Activated CD4-positive, alpha-beta T cell treated with anti-CD3 and anti-CD28 coated beads, Interleukin-2, amount 50 U/mL, for 48 hours (primary cell): ENCODE measurements at regions not wholly inside any gene's neighbourhood (a gene's known extent, or its start where the extent isn't known, plus 50 kb on each side); places are given as distances from the start of the nearest gene placed in this dataset.
"Not testable (repeated sequence)": the region's sequence is repeated elsewhere in the genome, so short reads cannot be mapped to it uniquely, and the experiment has no call there.

Experiments used
- DNase-seq, 2 experiments: peaks; one replicate each; pipeline ENCODE4 v3.0.0-alpha.2; 2020

GRCh38 chr11:88061111-88061510, 114.1 kb downstream of the RAB38 start:
- DNase-seq = no peak

DNA sequence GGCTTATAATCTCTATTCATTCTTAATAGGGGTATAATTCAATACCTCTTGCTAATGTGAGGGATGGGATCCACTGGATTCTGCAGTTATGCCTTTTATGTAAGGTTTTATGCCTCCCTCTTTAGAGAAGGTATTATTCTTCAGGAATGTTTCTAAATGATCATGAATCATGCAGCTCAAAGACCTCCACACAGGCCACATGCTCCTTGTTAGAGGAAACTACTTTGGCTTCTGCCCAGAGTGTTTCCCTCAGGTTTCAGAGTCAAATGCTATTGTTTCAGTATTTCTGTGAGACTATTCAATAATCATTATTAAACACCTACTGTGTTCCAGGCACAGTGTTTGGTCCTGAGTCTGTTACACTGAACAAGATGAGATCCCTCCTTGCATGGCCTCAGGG, 115.9 kb downstream of the RAB38 start:
- DNase-seq = no peak

GRCh38 chr11:88051396-88051795, 123.8 kb downstream of the RAB38 start:
- no peak for DNase-seq

DNA sequence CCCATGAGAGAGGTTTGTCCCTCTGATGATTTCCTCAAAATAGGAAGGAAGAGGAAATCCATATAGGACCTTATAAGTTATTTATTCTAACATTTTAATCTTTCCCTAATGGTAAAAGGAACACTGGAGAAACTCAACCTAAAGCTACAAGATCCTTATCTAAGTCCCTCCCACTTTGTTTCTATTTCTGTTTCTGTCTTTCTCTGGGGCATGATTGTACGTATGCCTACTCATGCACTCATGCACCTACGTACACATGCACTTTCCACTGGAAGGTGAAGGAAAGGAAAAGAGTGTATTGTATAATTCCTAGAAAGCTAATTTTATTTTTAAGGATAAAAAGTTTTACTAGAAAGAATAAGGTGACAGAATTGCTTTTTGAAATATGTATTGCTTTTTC, 125.0 kb downstream of the RAB38 start:
- no peak for DNase-seq

- not testable (repeated sequence) for DNase-seq
These were observed 130.0 kb downstream of the RAB38 start for GRCh38 chr11:88045288-88045687.

DNA sequence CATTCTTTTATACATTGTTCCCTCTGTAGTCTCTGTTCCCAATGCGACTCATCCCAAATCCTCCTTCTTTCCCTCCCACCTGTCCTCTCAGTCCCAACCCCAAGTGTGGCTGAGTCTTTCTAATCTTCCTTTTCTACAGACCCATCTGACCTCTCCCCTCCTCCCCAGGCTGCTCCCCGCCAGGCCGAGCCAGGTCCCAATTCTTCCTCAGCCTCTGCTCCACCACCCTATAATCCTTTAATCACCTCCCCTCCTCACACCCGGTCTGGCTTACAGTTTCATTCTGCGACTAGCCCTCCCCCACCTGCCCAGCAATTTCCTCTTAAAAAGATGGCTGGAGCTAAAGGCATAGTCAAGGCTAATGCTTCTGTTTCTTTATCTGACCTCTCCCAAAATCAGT, 130.6 kb downstream of the RAB38 start:
- DNase-seq = not testable (repeated sequence)

DNA sequence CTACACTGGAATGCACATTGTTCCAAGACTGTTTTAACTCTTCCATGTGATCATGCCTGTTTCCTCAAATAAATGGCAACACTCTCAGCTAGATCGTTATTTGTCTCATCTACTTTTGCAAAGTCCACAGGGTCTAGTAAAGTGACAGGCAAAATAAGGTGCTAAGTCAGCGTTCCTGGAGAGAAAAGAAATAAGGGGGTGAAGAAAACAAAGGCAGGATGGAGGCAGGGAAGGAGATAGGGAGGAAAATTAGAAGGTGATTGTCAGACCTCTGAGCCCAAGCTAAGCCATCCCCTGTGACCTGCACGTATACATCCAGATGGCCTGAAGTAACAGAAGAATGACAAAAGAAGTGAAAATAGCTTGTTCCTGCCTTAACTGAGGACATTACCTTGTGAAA, 132.1 kb downstream of the RAB38 start:
- DNase-seq = no peak

DNA sequence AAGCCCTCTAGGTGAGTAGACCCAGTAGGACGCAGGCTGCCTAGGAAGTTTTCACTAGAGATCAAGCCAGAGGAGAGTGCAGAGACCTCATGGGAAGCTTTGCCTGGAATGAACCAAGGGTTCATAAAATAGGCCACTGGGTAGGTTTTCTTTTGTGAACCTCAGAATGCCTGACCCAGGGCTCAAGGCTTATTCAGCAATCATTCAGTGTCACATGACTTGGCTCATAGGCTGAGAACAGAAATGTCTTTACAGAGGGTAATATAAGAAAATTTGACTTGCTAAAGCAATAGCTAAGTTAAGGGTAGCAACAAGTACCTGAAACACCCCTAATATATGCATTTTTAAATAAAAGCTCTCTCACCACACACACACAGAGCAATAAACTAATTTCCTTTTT, 132.6 kb downstream of the RAB38 start:
- no peak for DNase-seq

DNA sequence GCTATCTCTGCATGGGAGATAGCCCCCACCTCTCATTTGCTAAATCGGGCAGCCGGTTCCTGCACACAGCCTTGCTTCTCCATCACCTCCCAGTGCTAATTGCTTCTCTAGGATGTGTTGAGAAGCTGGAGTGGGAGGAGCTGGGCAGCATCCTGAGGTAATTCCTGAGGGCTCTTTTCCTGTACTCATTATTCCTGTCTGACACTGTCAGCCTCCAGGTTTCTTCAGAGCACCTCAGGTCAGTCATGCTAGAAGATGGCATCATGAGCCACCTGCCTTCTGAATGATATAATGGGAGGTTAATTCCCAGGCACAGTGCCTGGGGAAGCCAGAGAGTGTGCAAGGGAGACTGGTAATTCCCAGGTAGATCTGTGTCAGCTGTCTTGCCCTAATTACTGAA, 133.0 kb downstream of the RAB38 start:
- DNase-seq = no peak

- no peak for DNase-seq
These were observed 133.6 kb downstream of the RAB38 start for GRCh38 chr11:88041679-88042078.

DNA sequence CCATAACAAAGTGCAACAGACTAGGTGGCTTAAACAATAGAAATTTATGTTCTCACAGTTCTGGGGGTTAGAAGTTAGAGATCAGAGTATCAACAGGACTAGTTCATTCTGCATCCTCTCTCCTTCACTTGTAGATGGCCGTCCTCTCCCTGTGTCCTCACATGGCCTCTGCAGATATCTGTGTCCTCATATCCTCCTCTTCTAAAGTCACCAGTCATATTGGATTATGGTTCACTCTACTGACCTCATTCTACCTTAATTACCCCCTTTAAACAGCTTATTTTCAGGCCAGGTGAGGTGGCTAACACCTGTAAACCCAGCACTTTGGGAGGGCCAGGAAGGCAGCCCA, 135.1 kb downstream of the RAB38 start:
- no peak for DNase-seq

DNA sequence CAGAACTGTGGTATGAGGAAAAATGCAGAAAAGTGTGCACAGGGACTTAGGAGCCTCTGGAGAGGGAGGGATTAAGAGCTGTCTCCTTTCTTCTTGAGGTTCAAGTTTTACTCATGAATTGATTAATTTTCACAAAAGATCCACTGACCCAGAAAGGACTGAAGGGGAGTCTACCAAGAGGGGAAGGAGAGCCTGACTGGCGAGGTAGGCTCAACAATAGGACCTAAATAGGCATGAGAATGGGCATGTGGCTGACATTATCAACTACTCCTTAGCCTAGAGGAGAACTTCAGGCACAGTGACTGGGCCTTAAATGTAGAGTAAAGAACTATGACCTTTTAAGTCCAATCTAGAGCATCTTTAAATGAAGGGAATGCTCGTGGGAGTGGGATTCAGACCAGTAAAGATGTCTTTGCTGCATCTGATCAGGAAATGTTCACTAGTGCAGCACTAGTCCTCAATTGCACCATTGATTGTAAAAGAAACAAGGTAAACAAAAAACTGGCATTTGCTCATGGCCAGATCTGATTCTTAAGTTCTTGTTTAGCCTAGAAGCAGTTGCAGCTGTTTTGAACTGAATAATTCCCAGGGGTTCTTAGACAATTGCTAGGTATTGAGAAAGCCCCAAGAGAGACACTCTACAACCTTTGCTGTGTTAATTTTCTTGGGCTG, 135.6 kb downstream of the RAB38 start:
- DNase-seq = no peak

GRCh38 chr11:88038063-88038462, 137.2 kb downstream of the RAB38 start:
- DNase-seq = no peak

GRCh38 chr11:88036701-88037100, 138.5 kb downstream of the RAB38 start:
- DNase-seq = no peak

- no peak for DNase-seq
These were observed 140.0 kb downstream of the RAB38 start for GRCh38 chr11:88035271-88035670.

DNA sequence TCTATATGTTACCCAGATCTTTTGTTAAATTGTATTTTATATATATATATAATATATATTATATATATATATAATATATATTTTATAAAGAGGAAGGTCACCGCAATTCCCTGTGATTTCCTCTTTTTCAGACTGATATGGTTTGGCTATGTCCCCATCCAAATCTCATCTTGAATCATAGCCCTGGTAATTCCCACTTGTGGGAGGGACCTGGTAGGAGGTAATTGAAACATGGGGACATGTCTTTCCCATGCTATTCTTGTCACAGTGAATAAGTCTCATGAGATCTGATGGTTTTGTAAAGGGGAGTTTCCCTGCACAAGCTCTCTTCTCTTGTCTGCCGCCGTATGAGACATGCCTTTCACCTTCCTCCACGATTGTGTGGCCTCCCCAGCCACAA, 157.6 kb downstream of the RAB38 start:
- no peak for DNase-seq

DNA sequence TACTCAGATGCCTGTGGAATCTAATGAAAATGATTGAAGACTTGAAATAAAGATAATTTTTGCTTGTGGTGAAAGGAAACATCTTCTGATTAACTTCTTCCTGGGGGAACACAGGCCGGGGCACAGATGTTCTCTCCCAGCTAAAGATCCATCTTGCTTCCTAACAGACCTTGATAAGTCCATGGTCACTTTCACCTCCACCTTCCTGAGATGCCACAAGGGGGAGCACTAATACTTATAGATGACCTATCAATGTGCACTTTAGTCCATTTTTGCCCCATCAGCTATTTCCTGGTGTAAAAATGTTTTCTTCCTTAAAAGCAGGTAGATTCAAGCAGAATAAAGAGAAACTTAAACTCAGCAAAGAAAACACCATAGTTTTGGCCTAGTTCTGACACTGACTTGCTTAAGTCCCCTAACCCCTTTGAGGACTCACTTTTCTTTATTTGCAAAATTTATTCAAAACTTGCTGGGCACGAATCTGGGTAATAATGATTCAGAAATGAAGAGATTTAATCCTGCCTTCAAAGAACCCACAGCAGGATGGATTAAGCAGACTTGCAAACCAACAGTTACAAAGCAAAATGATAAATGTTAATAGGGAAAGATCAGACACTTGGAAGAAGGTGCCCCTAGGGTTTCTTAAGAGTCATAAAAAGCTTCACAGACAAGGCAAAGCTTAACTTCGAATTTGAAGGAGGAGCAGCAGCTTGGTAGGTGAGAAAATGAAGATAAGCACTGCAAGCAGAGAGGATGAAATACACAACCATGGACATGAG, 158.7 kb downstream of the RAB38 start:
- DNase-seq = peak; percentile 48 to 66

DNA sequence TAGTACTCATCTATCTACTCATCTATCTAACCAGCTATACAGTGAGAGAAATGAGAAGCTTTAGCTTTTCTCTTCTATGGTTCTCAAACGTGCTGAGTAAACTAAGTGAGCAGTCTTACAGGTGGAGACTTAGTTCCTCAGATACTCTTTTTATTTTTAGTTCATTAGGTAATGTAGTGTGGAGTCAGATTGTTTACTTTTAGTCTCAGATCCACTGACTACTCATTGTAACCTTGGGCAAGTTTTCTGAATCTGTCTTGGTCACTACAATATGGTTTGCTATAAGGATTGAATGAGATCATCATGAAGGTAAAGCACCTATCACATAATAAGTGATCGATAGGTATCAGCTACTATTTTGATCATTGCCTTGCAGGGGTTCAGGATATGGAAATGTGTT, 160.1 kb downstream of the RAB38 start:
- DNase-seq = no peak

DNA sequence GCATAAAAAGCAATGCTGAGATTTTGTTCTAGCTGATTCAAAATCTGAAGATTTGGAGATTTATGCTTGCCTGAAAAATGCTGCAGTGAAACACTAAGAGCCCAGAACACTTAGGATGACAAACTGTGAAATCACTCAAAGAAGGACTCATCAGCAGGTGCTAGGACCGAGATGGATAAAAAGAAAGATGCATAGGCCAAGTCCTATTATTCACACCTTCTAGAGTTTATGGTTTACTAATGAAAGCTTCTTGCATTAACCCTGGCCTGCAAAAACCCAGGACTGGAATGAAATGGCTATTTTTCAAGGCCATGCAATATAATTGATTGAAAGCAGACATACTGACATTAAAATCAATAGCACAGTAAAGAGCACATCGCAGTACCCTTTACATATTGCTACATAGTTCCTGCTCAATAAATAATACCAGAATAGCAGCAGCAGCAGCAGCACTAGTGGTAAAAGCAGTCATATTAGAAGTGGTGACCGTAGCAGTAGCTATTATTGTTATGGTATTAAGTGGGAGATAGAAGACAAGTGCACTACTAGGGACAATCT, 161.7 kb downstream of the RAB38 start:
- no peak for DNase-seq

DNA sequence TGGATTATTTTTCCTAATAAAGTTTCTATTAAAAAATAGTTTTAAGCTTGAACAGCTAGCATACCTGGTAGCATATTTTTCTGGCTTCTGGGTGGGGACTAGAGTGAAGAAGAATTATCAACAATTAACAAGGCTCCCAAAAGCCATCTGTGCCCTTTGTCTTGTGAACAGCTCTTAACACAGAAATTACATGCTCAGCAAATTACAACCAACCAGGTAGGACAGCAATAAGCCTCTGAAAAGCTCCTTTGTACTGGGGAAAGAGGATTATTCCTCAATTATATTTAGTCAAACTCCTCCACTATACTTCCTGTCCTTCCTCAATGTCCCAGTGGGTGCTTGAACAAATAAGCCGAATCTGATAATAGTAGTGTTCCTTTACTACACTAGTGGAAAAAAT, 162.8 kb downstream of the RAB38 start:
- no peak for DNase-seq

GRCh38 chr11:87976009-87976408, 199.2 kb downstream of the RAB38 start:
- no peak for DNase-seq

DNA sequence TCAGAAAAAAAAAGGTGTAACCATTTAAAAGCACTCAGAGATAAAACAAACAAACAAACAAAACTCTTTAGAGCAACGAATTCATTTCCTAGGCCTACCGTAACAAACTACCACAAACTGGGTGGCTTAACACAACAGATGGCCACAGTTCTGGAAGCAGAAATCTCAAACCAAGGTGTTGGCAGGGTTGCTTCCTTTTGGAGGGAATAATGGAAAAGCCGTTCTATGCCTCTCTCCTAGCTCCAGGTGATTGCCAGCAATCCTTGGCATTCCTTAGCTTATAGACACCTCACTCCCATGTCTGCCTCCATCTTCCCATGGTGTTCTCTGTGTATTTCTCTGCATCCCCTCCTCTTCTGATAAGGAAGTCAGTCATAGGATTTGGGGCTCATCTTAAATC, 200.4 kb downstream of the RAB38 start:
- no peak for DNase-seq

GRCh38 chr11:87972133-87972532, 203.1 kb downstream of the RAB38 start:
- no peak for DNase-seq

DNA sequence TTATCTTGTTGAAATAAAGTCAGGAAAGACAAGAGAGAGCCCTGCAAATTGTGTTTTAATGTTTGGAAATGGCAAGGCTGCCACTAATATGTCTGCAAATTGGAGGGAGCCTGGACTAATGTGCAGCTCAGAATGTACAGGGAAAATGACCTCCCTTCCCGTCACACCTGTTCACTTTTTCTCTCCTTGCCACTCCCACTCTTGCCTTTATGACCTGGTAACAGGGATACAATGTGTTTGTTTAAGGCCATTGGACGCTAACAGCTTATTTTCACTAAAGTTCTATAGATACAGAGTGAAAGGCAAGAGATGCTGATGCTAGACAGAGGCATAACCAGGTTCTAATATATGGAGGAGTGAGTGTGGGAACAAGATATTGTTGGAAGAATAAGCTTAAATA, 203.9 kb downstream of the RAB38 start:
- no peak for DNase-seq

GRCh38 chr11:87970762-87971161, 204.5 kb downstream of the RAB38 start:
- DNase-seq = no peak
